Common myeloid progenitor, CD34-positive (primary cell): ENCODE measurements at regions not wholly inside any gene's neighbourhood (a gene's known extent, or its start where the extent isn't known, plus 50 kb on each side); places are given as distances from the start of the nearest gene placed in this dataset.
"Not testable (repeated sequence)": the region's sequence is repeated elsewhere in the genome, so short reads cannot be mapped to it uniquely, and the experiment has no call there.

Experiments
- CTCF ChIA-PET: fragments of 350-600 bp; sonication (Branson Sonifier 250); formaldehyde crosslinking; loops from one replicate; lab custom pipeline; 2021; ENCODE audit warnings: antibody characterized with exemption; lab: Charles Lee
- POLR2A ChIA-PET: fragments of 350-600 bp; sonication (Branson Sonifier 250); formaldehyde crosslinking; loops from one replicate; lab custom pipeline; 2021; ENCODE audit warnings: antibody characterized with exemption; lab: Charles Lee
- DNase-seq, 3 donors: peaks; one replicate each; pipeline versions ENCODE4 v3.0.0 to v3.0.0-alpha.2; 2013
- H3K27ac ChIP-seq, 2 experiments: 1 replicate in 1 of 2; 2 replicates in 1 of 2; pipeline ENCODE4 v1.7.0; 2013; ENCODE audit warnings: inconsistent platforms in 2 of 2, low read length in 2 of 2, mild to moderate bottlenecking in 2 of 2, low read depth in 1 of 2, moderate library complexity in 1 of 2; ENCODE audit not compliant: severe bottlenecking in 2 of 2, insufficient read depth in 1 of 2, poor library complexity in 1 of 2
- H3K27me3 ChIP-seq, 5 experiments: replicated peaks in 2 of 5; 1 replicate in 3 of 5; 2 replicates in 2 of 5; pipeline versions ENCODE4 v1.6.1 to v1.7.0; 2013; ENCODE audit warnings: low read length in 4 of 5, mild to moderate bottlenecking in 2 of 5, moderate library complexity in 2 of 5, inconsistent platforms in 1 of 5; ENCODE audit not compliant: insufficient read depth in 5 of 5, control insufficient read depth in 4 of 5
- H3K36me3 ChIP-seq, 4 experiments: 1 replicate in 2 of 4; 2 replicates in 2 of 4; pipeline versions ENCODE4 v1.6.1 to v1.7.0; 2013; ENCODE audit warnings: low read length in 3 of 4, control low read depth in 1 of 4, mild to moderate bottlenecking in 1 of 4; ENCODE audit not compliant: control insufficient read depth in 4 of 4, insufficient read depth in 4 of 4
- H3K4me1 ChIP-seq, 4 experiments: 1 replicate in 3 of 4; 2 replicates in 1 of 4; pipeline versions ENCODE4 v1.6.1 to v1.7.1; 2013; ENCODE audit warnings: low read length in 3 of 4, mild to moderate bottlenecking in 3 of 4, control low read depth in 1 of 4, inconsistent platforms in 1 of 4, moderate library complexity in 1 of 4; ENCODE audit not compliant: control insufficient read depth in 4 of 4, insufficient read depth in 4 of 4; ENCODE audit errors: control extremely low read depth in 1 of 4
- H3K4me3 ChIP-seq, 7 experiments: 1 replicate in 4 of 7; 2 replicates in 3 of 7; pipeline versions ENCODE4 v1.5.1 to v1.7.0; 2013; ENCODE audit warnings: mild to moderate bottlenecking in 7 of 7, low read length in 6 of 7, moderate library complexity in 6 of 7, inconsistent platforms in 2 of 7, low read depth in 2 of 7, control low read depth in 1 of 7; ENCODE audit not compliant: insufficient read depth in 4 of 7, control insufficient read depth in 1 of 7; ENCODE audit errors: extremely low read depth in 1 of 7
- H3K9me3 ChIP-seq, 5 experiments: 1 replicate in 4 of 5; 2 replicates in 1 of 5; pipeline versions ENCODE4 v1.6.1 to v1.7.1; 2013; ENCODE audit warnings: low read length in 4 of 5, mild to moderate bottlenecking in 2 of 5, inconsistent platforms in 1 of 5, low read depth in 1 of 5, moderate library complexity in 1 of 5; ENCODE audit not compliant: control insufficient read depth in 4 of 5, insufficient read depth in 2 of 5; ENCODE audit errors: control extremely low read depth in 1 of 5
- WGBS: methylation state at CpG from one replicate; pipeline ENCODE4 v1.1.5; 2013; ENCODE audit not compliant: insufficient coverage; 5-methylcytosine and 5-hydroxymethylcytosine counted together

- no peak overlapping the region for H3K27ac ChIP-seq
- POLR2A ChIA-PET: interaction anchor here (0.6 kb wide), 1 partner anchor 34 kb away, joined by 3 read pairs; no protein-coding TSS in a partner anchor
These were observed 83.3 kb upstream of the PDZD8 start for GRCh38 chr10:117458571-117458970.

GRCh38 chr10:117457932-117458331 is 82.7 kb upstream of the PDZD8 start:
- WGBS: 68% methylated on average over 3 of the region's 8 CpGs
- no peaks in the 10 kb centered on the region for H3K36me3 ChIP-seq
- H3K27ac ChIP-seq: no peak overlapping the region
- ChIA-PET POLR2A (no interaction called here), CTCF (interaction anchor here (0.9 to 3.0 kb wide), 10 partner anchors 8 to 241 kb away, joined by 3 to 16 read pairs (median 5); no protein-coding TSS in a partner anchor)
- peaks cover 0 to 22% (median 13%) of the 10 kb centered on the region in 5 experiments for H3K27me3 ChIP-seq
- peak overlapping the region in 1 of 7 experiments; percentile 4 for H3K4me3 ChIP-seq
- peaks cover 0 to 10% (median 3%) of the 10 kb centered on the region in 5 experiments for H3K9me3 ChIP-seq
- no peak for DNase-seq
- H3K4me1 ChIP-seq: peaks cover 1 to 31% (median 28%) of the 10 kb centered on the region in 4 experiments

More at GRCh38 chr10:117458571-117458970, 83.3 kb upstream of the PDZD8 start:
- 100% methylated on average over 1 of the region's 4 CpGs for WGBS
- CTCF ChIA-PET: interaction anchor here (0.8 to 3.0 kb wide), 8 partner anchors 8 to 242 kb away, joined by 3 to 16 read pairs (median 4); no protein-coding TSS in a partner anchor
- Histone ChIP-seq H3K4me1 (peaks cover 1 to 31% (median 28%) of the 10 kb centered on the region in 4 experiments), H3K9me3 (peaks cover 0 to 11% (median 3%) of the 10 kb centered on the region in 5 experiments), H3K4me3 (no peak overlapping the region), H3K27me3 (peaks cover 0 to 22% (median 13%) of the 10 kb centered on the region in 5 experiments), H3K36me3 (no peaks in the 10 kb centered on the region)
- DNase-seq: no peak

DNA sequence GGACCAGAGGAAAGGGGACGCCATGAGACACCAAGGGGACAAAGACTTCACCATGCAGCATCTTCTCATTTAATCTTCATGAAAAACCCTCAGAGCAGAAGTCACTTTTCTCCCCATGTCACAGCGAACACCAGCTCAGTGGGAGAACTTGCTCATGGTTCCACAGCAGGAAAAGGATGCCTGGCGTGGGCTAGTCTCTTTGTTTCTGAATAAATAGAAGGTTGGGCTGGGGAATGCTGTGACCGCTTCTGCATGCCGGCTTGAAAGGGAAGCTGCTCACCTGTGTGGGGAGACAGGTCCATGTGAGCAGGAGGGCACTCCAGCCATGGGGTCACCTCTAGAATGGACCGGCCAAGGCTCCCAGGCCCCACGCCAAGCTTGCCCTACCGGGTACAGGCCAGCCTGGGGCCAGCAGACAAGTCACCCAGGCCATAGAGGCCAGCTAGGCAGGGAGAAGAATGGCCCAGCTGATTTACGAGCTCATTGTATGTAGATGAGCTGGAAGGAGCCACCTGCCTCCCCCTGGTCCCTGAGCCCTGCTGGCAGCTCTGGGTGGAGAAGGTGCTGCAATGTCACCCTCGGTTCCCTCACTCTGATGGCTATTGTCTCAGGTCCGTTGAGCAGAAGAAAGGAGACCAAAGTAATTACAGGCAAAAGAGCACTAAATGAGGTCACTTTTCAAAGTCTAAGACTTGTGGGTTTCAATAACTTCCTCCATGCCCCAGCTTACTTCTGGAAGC is 82.0 kb upstream of the PDZD8 start:
- H3K4me3 ChIP-seq: peak overlapping the region in 1 of 7 experiments; percentile 27
- H3K9me3 ChIP-seq: peaks cover 0 to 13% (median 5%) of the 10 kb centered on the region in 5 experiments
- peak in 2 of 3 donors; percentile 51 to 63 for DNase-seq
- H3K27me3 ChIP-seq: peaks cover 0 to 22% (median 13%) of the 10 kb centered on the region in 5 experiments
- peaks cover 1 to 31% (median 27%) of the 10 kb centered on the region in 4 experiments for H3K4me1 ChIP-seq
- H3K27ac ChIP-seq: no peak overlapping the region
- H3K36me3 ChIP-seq: no peaks in the 10 kb centered on the region
- CTCF ChIA-PET: interaction anchor here (0.6 to 3.0 kb wide), 11 partner anchors 9 to 240 kb away, joined by 3 to 16 read pairs (median 5); no protein-coding TSS in a partner anchor
- POLR2A ChIA-PET: no interaction called here
- WGBS: 18% methylated on average over 8 of the region's 11 CpGs

GRCh38 chr10:117455346-117455745 is 80.1 kb upstream of the PDZD8 start:
- CTCF ChIA-PET: interaction anchor here (1.3 to 5.0 kb wide), 2 partner anchors 14 to 239 kb away, joined by 3 to 38 read pairs; no protein-coding TSS in a partner anchor
- POLR2A ChIA-PET: no interaction called here
- H3K4me3 ChIP-seq: no peak overlapping the region
- H3K36me3 ChIP-seq: no peaks in the 10 kb centered on the region
- 96% methylated on average over 5 of the region's 5 CpGs for WGBS
- no peak for DNase-seq
- peaks cover 1 to 27% (median 23%) of the 10 kb centered on the region in 4 experiments for H3K4me1 ChIP-seq
- peaks cover 0 to 13% (median 5%) of the 10 kb centered on the region in 5 experiments for H3K9me3 ChIP-seq
- no peak overlapping the region for H3K27ac ChIP-seq
- peaks cover 0 to 22% (median 13%) of the 10 kb centered on the region in 5 experiments for H3K27me3 ChIP-seq

GRCh38 chr10:117454502-117454901 is 79.3 kb upstream of the PDZD8 start:
- Histone ChIP-seq H3K27ac (no peak overlapping the region), H3K4me3 (peak overlapping the region in 1 of 7 experiments; percentile 3), H3K9me3 (peaks cover 0 to 15% (median 5%) of the 10 kb centered on the region in 5 experiments), H3K4me1 (peaks cover 1 to 27% (median 23%) of the 10 kb centered on the region in 4 experiments), H3K36me3 (no peaks in the 10 kb centered on the region), H3K27me3 (peaks cover 0 to 22% (median 13%) of the 10 kb centered on the region in 5 experiments)
- ChIA-PET POLR2A (no interaction called here), CTCF (interaction anchor here (1.3 to 5.0 kb wide), 2 partner anchors 13 to 238 kb away, joined by 3 to 38 read pairs; no protein-coding TSS in a partner anchor)
- DNase-seq: no peak
- WGBS: 0% methylated on average over 1 of the region's 1 CpG

- POLR2A ChIA-PET, H3K36me3 ChIP-seq, H3K27ac ChIP-seq, DNase-seq, H3K4me3 ChIP-seq: not testable (repeated sequence)
- Histone ChIP-seq H3K4me1 (peaks cover 1 to 27% (median 23%) of the 10 kb centered on the region in 4 experiments), H3K27me3 (peaks cover 0 to 16% (median 8%) of the 10 kb centered on the region in 5 experiments), H3K9me3 (peaks cover 0 to 15% (median 5%) of the 10 kb centered on the region in 5 experiments)
- WGBS: 85% methylated on average over 3 of the region's 5 CpGs
- CTCF ChIA-PET: interaction anchor here (1.3 to 5.0 kb wide), 4 partner anchors 12 to 22 kb away, joined by 3 to 38 read pairs (median 4); no protein-coding TSS in a partner anchor
These were observed 78.2 kb upstream of the PDZD8 start for GRCh38 chr10:117453484-117453883.
